Kasumi-1 (cell line): ENCODE measurements at regions not wholly inside any gene's neighbourhood (a gene's known extent, or its start where the extent isn't known, plus 50 kb on each side); places are given as distances from the start of the nearest gene placed in this dataset.
"Not testable (repeated sequence)": the region's sequence is repeated elsewhere in the genome, so short reads cannot be mapped to it uniquely, and the experiment has no call there.

Experiments
- DNase-seq, 2 experiments: peaks; one replicate each; lab custom pipeline; 2025; lab: John Stamatoyannopoulos, UW

- DNase-seq = not testable (repeated sequence)
These were observed 357.9 kb upstream of the DEFB115 start for GRCh38 chr20:30899370-30900079.

DNA sequence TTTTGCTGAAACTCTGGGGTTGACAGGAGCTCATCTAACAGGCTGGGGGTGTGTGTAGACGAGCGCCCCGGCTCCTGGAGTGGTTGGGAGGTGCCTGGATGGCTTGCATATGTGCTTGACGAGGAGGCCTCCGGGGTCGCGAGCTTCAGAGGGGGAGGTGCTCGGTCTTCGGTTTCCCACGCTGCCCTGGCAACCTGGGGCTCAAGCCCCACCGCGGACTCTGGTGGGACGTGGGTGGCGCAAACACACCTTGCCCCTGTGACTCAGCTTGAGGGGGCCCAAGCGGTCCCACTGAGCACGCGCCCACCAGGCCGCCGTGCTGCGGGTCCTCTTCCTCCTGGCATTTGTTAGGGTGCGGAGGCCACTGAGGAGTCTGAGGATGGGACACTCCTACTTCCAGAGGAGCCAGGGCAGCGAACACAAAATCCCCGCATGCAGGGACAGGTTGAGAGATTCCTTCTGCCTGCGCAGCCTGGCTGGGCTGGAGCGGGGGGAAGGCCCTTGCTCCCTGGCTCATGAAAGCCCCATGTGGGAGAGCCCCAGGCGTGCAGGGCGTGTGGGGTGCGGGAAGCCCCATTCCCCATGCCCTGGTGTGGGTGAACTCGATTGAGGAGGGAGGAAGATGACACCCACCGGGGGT, 357.3 kb upstream of the DEFB115 start:
- not testable (repeated sequence) for DNase-seq

GRCh38 chr20:30905231-30905630, 352.2 kb upstream of the DEFB115 start:
- not testable (repeated sequence) for DNase-seq

GRCh38 chr20:30910937-30911725, 346.3 kb upstream of the DEFB115 start:
- DNase-seq = no peak

DNA sequence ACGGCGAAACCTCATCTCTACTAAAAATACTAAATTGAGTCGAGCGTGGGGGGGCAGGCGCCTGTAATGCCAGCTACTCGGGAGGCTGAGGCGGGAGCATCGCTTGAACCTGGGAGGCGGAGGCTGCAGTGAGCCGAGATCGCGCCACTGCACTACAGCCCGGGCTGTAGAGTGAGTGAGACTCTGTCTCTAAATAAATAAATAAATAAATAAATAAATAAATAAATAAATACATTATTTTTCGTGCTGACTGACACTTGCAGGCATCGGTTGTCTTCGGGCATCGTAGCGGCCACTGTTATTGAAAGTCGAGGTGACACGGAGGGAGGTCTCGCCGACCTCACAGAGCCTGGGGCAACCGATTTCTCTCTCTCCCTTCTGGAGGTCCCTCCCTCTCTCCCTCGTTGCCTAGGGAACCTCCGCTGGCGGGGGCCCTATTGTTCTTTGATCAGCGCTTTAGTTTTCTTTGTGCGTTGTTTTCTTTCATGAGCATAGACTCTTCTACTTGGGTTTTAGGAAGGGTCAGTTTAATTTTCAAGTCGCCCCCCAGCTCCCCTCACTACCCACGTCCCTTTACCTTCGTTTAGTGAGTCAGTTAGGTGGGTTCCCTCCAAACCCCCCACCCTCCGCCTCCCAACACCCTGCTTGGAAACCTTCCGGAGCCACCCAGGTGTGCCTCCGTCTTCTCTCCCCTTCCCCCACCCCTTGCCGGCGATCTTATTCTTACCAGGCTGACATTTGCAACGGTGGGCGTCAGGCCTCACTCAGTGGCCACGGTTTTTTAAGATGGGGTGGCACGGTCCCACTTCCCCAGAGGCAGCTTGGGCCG, 345.4 kb upstream of the DEFB115 start:
- not testable (repeated sequence) for DNase-seq

- not testable (repeated sequence) for DNase-seq
These were observed 344.8 kb upstream of the DEFB115 start for GRCh38 chr20:30912661-30913026.

DNA sequence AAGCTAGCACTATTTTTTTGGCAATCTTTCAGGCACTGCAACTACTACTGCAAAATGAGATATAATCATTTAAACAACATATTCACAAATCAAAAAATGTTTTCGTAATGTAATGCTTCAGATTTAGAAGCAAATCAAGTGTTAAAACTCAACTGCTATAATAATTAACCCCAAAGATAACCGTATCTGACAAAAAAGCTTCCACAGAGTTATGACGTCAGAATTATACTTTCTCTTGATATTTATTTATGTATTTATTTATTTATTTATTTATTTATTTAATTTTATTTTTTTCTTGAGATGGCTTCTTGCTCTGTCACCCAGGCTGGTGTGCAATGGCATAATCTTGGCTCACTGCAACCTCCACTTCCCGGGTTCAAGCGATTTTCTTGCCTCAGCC, 341.1 kb upstream of the DEFB115 start:
- not testable (repeated sequence) for DNase-seq

DNA sequence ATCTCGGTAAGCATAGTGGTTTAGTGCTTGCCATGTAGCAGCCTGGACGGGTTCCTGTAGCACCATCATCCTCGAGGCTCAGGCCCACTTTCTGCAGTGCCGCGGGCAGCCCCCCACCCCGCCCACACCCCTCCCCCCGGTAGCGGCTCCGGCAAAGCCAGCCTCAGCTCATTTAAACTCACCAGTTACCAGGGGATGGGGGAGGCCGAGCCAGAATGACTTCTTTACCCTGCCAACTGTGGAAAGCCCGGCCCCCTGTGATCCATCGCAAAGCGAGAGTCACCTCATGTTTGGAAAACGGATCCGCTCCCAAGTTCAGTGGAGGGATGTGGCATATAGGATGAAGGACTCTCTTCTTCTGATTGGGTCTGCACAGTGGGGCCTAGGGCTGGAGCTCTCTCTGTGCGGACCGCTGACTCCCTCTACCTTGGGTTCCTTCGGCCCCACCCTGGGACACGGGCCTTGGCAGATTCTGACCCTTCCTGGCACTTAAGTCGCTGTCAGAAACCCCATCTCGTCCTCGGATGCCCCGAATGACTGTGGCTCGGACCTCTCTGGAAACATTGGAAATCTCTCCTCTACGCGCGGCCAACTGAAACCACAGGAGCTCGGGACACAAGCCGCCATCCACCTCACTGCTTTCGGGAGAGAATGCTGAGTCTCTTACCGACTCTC, 337.8 kb upstream of the DEFB115 start:
- DNase-seq = no peak

DNA sequence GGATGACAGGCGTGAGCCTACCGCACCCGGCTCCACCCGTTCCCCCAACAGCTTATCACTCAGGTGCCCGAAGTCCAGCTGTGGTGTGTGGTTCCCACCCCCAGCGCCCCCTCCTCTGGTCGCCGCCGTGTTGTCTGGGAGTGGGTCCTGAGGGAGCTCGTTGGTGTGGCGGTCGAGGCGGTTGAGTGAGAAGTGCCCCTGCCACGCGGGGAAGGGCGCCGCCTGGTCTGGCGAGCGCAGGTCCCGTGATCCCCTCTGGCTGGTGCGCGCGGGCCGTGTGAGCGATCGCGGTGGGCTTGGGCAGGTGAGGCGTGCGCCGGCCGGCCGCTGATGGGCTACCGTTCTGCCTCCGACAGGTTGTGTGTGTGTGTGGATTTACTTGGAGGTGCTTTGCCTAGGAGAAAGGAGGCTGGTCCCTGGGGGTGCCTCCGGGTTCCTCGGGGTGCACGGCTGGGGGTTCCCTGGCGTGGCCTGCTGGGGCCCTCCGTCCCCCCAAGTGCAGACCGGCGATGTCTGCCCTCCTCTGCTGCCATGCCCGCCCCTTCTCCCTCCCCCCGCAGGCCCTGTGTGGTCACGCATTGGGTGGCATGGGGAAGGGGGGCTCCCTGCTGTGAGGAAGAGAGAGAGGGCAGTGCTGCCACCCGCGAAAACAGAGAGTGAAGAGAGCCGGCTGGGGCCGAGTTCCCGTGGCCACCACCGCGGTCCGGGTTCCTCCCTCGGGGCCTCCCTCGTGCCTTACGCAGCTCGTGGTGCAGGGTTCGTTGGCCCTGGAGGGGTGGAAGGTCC, 336.0 kb upstream of the DEFB115 start:
- no peak for DNase-seq

DNA sequence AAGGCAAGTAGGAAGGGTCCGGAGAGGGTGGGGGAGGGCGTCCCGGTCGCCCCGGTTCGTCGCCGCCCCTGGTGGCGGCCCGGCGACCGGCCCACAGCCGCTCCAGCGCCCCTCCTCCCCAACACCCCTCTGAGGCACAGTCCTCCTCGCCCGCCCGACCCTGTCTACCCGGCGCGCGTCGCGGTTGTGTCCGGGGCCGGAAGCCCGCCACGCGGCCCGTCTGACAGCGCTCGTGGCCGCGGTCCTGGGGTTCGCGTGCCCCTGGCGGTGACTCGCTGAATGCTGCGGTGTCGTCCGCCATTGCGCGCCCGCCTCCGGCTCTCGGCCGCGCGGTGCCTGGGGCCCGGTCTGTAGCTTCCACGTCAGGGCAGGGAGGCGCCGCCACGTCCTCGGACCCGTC, 335.3 kb upstream of the DEFB115 start:
- DNase-seq = no peak

DNA sequence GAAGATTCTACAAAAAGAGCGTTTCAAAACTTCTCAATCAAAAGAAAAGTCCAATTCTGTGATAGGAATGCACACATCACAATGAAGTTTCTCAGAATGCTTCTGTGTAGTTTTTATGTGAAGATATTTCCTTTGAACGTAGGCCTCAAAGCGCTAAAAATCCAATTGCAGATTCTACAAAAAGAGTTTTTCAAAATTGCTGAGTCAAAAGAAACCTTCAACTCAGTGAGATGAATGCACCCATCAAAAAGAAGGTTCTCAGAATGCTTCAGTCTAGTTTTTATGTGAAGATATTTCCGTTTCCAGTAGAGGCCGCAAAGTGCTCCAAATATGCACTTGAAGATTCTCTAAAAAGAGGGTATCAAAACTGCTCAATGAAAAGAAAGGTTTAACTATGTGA, 319.7 kb upstream of the DEFB115 start:
- no peak for DNase-seq

- no peak for DNase-seq
These were observed 307.7 kb upstream of the DEFB115 start for GRCh38 chr20:30949761-30950160.

DNA sequence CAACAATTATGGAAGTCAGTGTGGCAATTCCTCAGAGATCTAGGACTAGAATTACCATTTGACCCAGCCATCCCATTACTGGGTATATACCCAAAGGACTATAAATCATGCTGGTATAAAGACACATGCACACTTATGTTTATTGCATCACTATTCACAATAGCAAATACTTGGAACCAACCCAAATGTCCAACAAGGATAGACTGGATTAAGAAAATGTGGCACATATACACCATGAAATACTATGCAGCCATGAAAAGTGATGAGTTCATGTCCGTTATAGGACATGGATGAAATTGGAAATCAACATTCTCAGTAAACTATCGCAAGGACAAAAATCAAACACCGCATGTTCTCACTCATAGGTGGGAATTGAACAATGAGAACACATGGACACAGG, 306.4 kb upstream of the DEFB115 start:
- DNase-seq = not testable (repeated sequence)

DNA sequence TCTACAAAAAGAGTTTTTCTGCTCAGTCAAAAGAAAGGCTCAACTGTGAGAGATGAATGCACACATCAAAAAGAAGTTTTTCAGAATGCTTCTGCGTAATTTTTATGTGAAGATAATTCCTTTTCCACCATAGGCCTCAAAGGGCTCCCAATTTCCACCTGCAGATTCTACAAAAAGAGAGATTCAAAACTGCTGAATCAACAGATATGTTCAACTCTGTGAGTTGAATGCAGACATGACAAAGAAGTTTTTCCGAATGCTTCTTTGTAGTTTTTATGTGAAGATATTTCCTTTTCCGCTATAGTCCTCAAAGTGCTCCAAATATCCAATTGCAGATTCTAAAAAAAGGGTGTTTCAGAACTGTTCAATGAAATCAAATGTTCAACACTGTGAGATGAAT, 300.8 kb upstream of the DEFB115 start:
- DNase-seq = not testable (repeated sequence)

- not testable (repeated sequence) for DNase-seq
These were observed 298.3 kb upstream of the DEFB115 start for GRCh38 chr20:30959208-30959607.

DNA sequence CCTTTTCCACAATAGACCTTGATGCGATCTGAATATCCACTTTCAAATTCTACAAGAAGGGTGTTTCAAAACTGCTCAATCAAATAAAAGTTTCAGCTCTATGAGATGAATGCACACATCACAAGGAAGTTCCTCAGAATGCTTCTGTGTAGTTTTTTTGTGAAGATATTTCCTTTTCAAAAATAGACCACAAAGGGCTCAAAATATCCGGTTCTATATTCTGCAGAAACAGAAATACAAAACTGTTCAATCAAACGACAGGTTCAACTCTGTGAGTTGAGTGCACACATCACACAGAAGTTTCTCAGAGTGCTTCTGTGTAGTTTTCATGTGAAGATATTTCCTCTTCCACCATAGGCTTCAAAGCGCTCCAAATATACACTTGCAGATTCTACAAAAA, 293.9 kb upstream of the DEFB115 start:
- no peak for DNase-seq

DNA sequence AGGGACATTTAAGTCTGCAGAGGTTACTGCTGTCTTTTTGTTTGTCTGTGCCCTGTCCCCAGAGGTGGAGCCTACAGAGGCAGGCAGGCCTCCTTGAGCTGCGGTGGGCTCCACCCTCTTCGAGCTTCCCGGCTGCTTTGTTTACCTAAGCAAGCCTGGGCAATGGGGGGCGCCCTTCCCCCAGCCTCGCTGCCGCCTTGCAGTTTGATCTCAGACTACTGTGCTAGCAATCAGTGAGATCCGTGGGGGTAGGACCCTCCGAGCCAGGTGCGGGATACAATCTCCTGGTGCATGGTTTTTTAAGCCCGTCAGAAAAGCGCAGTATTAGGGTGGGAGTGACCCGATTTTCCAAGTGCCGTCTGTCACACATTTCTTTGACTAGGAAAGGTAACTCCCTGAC, 281.6 kb upstream of the DEFB115 start:
- not testable (repeated sequence) for DNase-seq

DNA sequence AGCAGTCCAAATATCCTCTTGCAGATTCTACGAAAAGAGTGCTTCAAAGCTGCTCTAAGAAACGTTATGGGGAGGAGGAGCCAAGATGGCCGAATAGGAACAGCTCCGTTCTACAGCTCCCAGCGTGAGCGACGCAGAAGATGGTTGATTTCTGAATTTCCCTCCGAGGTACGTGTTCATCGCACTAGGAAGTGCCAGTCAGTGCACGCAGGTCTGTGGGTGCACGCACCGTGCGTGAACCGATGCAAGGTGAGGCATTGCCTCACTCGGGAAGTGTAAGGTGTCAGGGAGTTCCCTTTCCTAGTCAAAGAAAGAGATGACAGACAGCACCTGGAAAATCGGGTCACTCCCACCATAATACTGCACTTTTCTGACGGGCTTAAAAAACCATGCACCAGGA, 272.1 kb upstream of the DEFB115 start:
- no peak for DNase-seq
